K562 (cell line): ENCODE measurements at regions not wholly inside any gene's neighbourhood (a gene's known extent, or its start where the extent isn't known, plus 50 kb on each side); places are given as distances from the start of the nearest gene placed in this dataset.

Experiments
- ATAC-seq: fragments of 200-7000 bp; cut with Tn5 transposase; 3 replicates; pipeline ENCODE4 v1.9.1; 2020; ENCODE audit warnings: moderate library complexity
- BruUV-seq: library from RNA; stranded (reverse); fragments of 400-500 nt; replicated peaks from 2 replicates; lab custom pipeline; 2021; lab: Mats Ljungman, UMichigan
- CTCF ChIA-PET: fragments of 300-600 bp; formaldehyde crosslinking; extraction: SDS; loops from one replicate; lab custom pipeline; 2021; ENCODE audit warnings: low intra/inter-chr PET ratio; lab: Yijun Ruan, JAX
- POLR2A ChIA-PET: fragments of 300-600, 350-650 bp; sonication (Branson Sonifier 250); formaldehyde crosslinking; extraction: SDS; loops from one replicate; lab custom pipeline; 2021; ENCODE audit warnings: antibody characterized with exemption, inconsistent platforms; lab: Yijun Ruan, JAX
- DNase-seq, 4 experiments: peaks; one replicate each; pipeline versions ENCODE4 v3.0.0 to v3.0.0-alpha.2; 2011 to 2018; ENCODE audit warnings: low spot score in 3 of 4, mixed read lengths in 3 of 4; ENCODE audit errors: extremely low read depth in 1 of 4
- FAIRE-seq: peaks from 2 replicates; lab custom pipeline; 2011; peaks lifted over from hg19 to GRCh38; lab: Jason Lieb, UNC
- H2AFZ ChIP-seq: 2 replicates; pipeline ENCODE4 v1.6.0; 2011; ENCODE audit warnings: low read depth, low read length, control low read depth, inconsistent platforms
- H3K27ac ChIP-seq: fragments of 200-600 bp; 3 replicates; pipeline ENCODE4 v1.8.0; 2011; ENCODE audit warnings: low read depth, mild to moderate bottlenecking, control low read depth, inconsistent platforms, low read length, moderate library complexity, mixed read lengths; ENCODE audit errors: extremely low read depth
- H3K27me3 ChIP-seq, 2 experiments: fragments of 300-600 bp in 1 of 2; 2 replicates in 1 of 2; 3 replicates in 1 of 2; pipeline versions ENCODE4 v1.6.0 to v1.8.0; 2011; ENCODE audit warnings: inconsistent platforms in 2 of 2, low read length in 2 of 2, mild to moderate bottlenecking in 1 of 2, mixed read lengths in 1 of 2, moderate library complexity in 1 of 2; ENCODE audit not compliant: control insufficient read depth in 2 of 2, insufficient read depth in 2 of 2
- H3K36me3 ChIP-seq: fragments of 300-600 bp; 3 replicates; pipeline ENCODE4 v1.8.0; 2011; ENCODE audit warnings: mild to moderate bottlenecking, low read length, inconsistent platforms; ENCODE audit not compliant: control insufficient read depth, insufficient read depth
- H3K4me1 ChIP-seq, 2 experiments: fragments of 200-600 bp in 1 of 2; replicated peaks in 1 of 2; 2 replicates in 1 of 2; 3 replicates in 1 of 2; pipeline versions ENCODE4 v1.5.1 to v1.8.0; 2011; ENCODE audit warnings: inconsistent platforms in 2 of 2, low read length in 2 of 2, mild to moderate bottlenecking in 1 of 2, mixed read lengths in 1 of 2, moderate library complexity in 1 of 2; ENCODE audit not compliant: control insufficient read depth in 2 of 2, insufficient read depth in 2 of 2
- H3K4me2 ChIP-seq: 2 replicates; pipeline ENCODE4 v1.6.1; 2011; ENCODE audit warnings: low read length, control low read depth, inconsistent platforms, mixed read lengths; ENCODE audit not compliant: insufficient read depth
- H3K4me3 ChIP-seq: fragments of 200-600 bp; sonication (generic), shearing (Covaris generic); 2 replicates; pipeline ENCODE4 v1.5.1; 2016; ENCODE audit warnings: control low read depth, inconsistent platforms
- H3K79me2 ChIP-seq: fragments of 200-600 bp; 3 replicates; pipeline ENCODE4 v1.8.0; 2011; ENCODE audit warnings: low read length, inconsistent platforms; ENCODE audit not compliant: control insufficient read depth, insufficient read depth
- H3K9ac ChIP-seq, 2 experiments: 2 replicates each; pipeline versions ENCODE4 v1.6.0 to v1.6.1; 2011; ENCODE audit warnings: low read depth in 2 of 2, low read length in 2 of 2, control low read depth in 1 of 2, inconsistent platforms in 1 of 2, mild to moderate bottlenecking in 1 of 2, mixed read lengths in 1 of 2; ENCODE audit not compliant: insufficient read depth in 1 of 2
- H3K9me1 ChIP-seq: one replicate; pipeline ENCODE4 v1.6.0; 2011; ENCODE audit warnings: inconsistent platforms, mild to moderate bottlenecking, low read length, moderate library complexity; ENCODE audit not compliant: control insufficient read depth, insufficient read depth
- H3K9me3 ChIP-seq: replicated peaks from 2 replicates; pipeline ENCODE4 v1.5.1; 2011; ENCODE audit warnings: low read depth, low read length, inconsistent platforms; ENCODE audit not compliant: control insufficient read depth, insufficient read depth
- H4K20me1 ChIP-seq: replicated peaks from 2 replicates; pipeline ENCODE4 v1.6.1; 2011; ENCODE audit warnings: low read length, inconsistent platforms, mixed read lengths; ENCODE audit not compliant: control insufficient read depth, insufficient read depth
- IRF2 ChIP-seq: sonication (generic); formaldehyde crosslinking; IDR thresholded peaks from 2 replicates; pipeline ENCODE4 v1.8.1; 2022; ENCODE audit warnings: mild to moderate bottlenecking, missing genetic modification reagents
- KLF10 ChIP-seq: fragments of 250-450 bp; sonication (Bioruptor Pico); IDR thresholded peaks from 2 replicates; pipeline ENCODE4 v1.6.1; 2021; ENCODE audit warnings: matching md5 sums
- LEF1 ChIP-seq: fragments of 450-650 bp; IDR thresholded peaks from 2 replicates; pipeline ENCODE4 v1.6.1; 2016; ENCODE audit warnings: mild to moderate bottlenecking
- MAFG ChIP-seq: fragments of 450-650 bp; conservative IDR thresholded peaks from 2 replicates; pipeline ENCODE4 v1.6.1; 2016; ENCODE audit warnings: missing genetic modification characterization, missing compliant biosample characterization
- NCOR1 ChIP-seq: fragments of 450-650 bp; IDR thresholded peaks from 2 replicates; pipeline ENCODE4 v1.6.1; 2016; ENCODE audit warnings: mild to moderate bottlenecking, moderate library complexity
- SUPT5H ChIP-seq: fragments of 450-650 bp; IDR thresholded peaks from 2 replicates; pipeline ENCODE4 v1.6.1; 2016
- WGBS: fragments of 100-300 bp; shearing (Covaris generic); methylation state at CpG from one replicate; pipeline ENCODE4 v1.1.6; 2016; ENCODE audit warnings: low coverage, mixed read lengths; ENCODE audit not compliant: insufficient coverage; ENCODE audit errors: missing lambda C conversion rate; 5-methylcytosine and 5-hydroxymethylcytosine counted together
- in situ Hi-C: fragments of 300-500 bp; cut with MboI; formaldehyde crosslinking; loops from 4 replicates; pipeline ENCODE4 v1.15.0; 2018; ENCODE audit warnings: inconsistent platforms, mixed read lengths
- intact Hi-C: fragments of 100-400 bp; cut with micrococcal nuclease; formaldehyde crosslinking; loops from 2 replicates; pipeline ENCODE4 v1.14.2; 2022
- TF ChIP-seq, protein P1 (sequence below): sonication (generic); formaldehyde crosslinking; IDR thresholded peaks from 2 replicates; pipeline ENCODE4 v1.8.1; 2023; ENCODE audit warnings: mild to moderate bottlenecking, missing genetic modification reagents
- TF ChIP-seq, protein P2 (sequence below): sonication (generic); formaldehyde crosslinking; IDR thresholded peaks from 2 replicates; pipeline ENCODE4 v1.8.0; 2022; ENCODE audit warnings: missing genetic modification reagents, mild to moderate bottlenecking, borderline replicate concordance
- TF ChIP-seq, protein P3 (sequence below): sonication (generic); formaldehyde crosslinking; IDR thresholded peaks from 2 replicates; pipeline ENCODE4 v1.8.1; 2023; ENCODE audit warnings: mild to moderate bottlenecking, missing genetic modification reagents
- TF ChIP-seq, protein P4 (sequence below): sonication (generic); formaldehyde crosslinking; IDR thresholded peaks from 2 replicates; pipeline ENCODE4 v1.8.0; 2022; ENCODE audit warnings: missing genetic modification reagents, mild to moderate bottlenecking, moderate library complexity, borderline replicate concordance

DNA sequence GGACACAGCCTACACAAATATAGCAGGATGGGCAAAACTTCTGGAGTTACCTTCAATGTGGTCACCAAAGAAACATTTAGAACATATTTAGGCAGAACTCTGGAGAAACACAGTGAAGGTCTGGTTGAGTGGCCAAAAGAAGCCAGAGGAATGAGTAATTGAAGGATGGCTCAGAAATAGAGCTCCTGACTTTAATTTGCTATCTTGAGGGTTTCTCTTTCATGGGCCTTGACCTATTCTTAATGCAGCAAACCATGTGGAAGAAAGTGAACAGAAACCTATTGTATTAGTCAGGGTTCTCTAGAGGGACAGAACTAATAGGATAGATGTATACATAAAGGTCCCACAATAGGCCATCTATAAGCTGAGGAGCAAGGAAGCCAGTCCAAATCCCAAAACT is 650.5 kb downstream of the ACTL7B start (continued):
- TF ChIP-seq, protein P1, sequence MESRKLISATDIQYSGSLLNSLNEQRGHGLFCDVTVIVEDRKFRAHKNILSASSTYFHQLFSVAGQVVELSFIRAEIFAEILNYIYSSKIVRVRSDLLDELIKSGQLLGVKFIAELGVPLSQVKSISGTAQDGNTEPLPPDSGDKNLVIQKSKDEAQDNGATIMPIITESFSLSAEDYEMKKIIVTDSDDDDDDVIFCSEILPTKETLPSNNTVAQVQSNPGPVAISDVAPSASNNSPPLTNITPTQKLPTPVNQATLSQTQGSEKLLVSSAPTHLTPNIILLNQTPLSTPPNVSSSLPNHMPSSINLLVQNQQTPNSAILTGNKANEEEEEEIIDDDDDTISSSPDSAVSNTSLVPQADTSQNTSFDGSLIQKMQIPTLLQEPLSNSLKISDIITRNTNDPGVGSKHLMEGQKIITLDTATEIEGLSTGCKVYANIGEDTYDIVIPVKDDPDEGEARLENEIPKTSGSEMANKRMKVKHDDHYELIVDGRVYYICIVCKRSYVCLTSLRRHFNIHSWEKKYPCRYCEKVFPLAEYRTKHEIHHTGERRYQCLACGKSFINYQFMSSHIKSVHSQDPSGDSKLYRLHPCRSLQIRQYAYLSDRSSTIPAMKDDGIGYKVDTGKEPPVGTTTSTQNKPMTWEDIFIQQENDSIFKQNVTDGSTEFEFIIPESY, result no peak
- no peak for TF ChIP-seq LEF1
- no peak for TF ChIP-seq KLF10 (CRISPR knock-in tag)
- TF ChIP-seq MAFG (tag), result no peak
- no peak for TF ChIP-seq IRF2 (CRISPR knock-in tag)
- TF ChIP-seq, protein P2, sequence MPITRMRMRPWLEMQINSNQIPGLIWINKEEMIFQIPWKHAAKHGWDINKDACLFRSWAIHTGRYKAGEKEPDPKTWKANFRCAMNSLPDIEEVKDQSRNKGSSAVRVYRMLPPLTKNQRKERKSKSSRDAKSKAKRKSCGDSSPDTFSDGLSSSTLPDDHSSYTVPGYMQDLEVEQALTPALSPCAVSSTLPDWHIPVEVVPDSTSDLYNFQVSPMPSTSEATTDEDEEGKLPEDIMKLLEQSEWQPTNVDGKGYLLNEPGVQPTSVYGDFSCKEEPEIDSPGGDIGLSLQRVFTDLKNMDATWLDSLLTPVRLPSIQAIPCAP (CRISPR knock-in tag), result no peak
- no peak for TF ChIP-seq SUPT5H
- TF ChIP-seq, all 486 proteins: peak for 0

DNA sequence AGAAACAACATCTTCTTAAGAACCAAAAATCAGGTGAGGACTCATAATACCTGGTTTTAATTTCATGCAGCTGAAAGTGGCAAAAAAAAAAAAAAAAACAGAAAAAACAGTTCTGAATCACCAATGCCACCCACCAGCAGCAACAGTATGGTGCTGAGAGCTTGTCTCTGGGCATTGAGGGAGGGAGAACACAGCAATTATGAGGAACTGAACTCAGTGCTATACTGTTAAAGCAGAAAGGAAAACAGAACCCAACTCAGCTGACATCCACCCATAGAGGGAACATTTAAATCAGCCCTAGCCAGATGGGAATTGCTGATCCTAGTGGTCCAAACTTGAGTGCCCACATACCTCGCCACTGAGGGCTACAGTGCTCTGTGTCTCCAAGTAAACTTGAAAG is 657.9 kb downstream of the ACTL7B start:
- Histone ChIP-seq H3K4me3 (no peak overlapping the region), H3K9me1 (no peaks in the 10 kb centered on the region), H3K4me1 (no peaks in the 10 kb centered on the region), H2AFZ (no peak overlapping the region), H3K9ac (no peak overlapping the region), H3K36me3 (no peaks in the 10 kb centered on the region), H3K9me3 (no peaks in the 10 kb centered on the region), H3K27me3 (peaks cover 0 to under 1% of the 10 kb centered on the region in 2 experiments; a peak in 2 of 5 replicates), H3K27ac (no peak overlapping the region), H3K79me2 (no peaks in the 10 kb centered on the region), H4K20me1 (no peaks in the 10 kb centered on the region), H3K4me2 (no peak overlapping the region)
- ATAC-seq (no peak), DNase-seq (no peak), FAIRE-seq (no peak)
- BruUV-seq, result no TSS peak
- CTCF ChIA-PET, result no interaction called here
- 0% methylated on average over 1 of the region's 1 CpG for WGBS
- in situ Hi-C loops, result no loop called here
- POLR2A ChIA-PET, result no interaction called here
- intact Hi-C loops, result no loop called here
- no peak for TF ChIP-seq NCOR1
- TF ChIP-seq, protein P3, sequence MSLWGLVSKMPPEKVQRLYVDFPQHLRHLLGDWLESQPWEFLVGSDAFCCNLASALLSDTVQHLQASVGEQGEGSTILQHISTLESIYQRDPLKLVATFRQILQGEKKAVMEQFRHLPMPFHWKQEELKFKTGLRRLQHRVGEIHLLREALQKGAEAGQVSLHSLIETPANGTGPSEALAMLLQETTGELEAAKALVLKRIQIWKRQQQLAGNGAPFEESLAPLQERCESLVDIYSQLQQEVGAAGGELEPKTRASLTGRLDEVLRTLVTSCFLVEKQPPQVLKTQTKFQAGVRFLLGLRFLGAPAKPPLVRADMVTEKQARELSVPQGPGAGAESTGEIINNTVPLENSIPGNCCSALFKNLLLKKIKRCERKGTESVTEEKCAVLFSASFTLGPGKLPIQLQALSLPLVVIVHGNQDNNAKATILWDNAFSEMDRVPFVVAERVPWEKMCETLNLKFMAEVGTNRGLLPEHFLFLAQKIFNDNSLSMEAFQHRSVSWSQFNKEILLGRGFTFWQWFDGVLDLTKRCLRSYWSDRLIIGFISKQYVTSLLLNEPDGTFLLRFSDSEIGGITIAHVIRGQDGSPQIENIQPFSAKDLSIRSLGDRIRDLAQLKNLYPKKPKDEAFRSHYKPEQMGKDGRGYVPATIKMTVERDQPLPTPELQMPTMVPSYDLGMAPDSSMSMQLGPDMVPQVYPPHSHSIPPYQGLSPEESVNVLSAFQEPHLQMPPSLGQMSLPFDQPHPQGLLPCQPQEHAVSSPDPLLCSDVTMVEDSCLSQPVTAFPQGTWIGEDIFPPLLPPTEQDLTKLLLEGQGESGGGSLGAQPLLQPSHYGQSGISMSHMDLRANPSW, result no peak
- TF ChIP-seq, protein P4, sequence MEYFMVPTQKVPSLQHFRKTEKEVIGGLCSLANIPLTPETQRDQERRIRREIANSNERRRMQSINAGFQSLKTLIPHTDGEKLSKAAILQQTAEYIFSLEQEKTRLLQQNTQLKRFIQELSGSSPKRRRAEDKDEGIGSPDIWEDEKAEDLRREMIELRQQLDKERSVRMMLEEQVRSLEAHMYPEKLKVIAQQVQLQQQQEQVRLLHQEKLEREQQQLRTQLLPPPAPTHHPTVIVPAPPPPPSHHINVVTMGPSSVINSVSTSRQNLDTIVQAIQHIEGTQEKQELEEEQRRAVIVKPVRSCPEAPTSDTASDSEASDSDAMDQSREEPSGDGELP (CRISPR knock-in tag), result no peak
